Transverse colon (tissue), 4 donors: ENCODE measurements at regions not wholly inside any gene's neighbourhood (a gene's known extent, or its start where the extent isn't known, plus 50 kb on each side); places are given as distances from the start of the nearest gene placed in this dataset.

Source experiments
- DNase-seq: peaks from one replicate; pipeline ENCODE4 v3.0.0-alpha.2; 2019
- H3K27ac ChIP-seq, 4 donors: fragments of 200-600 bp; sonication (generic); 2 replicates each; pipeline ENCODE4 v1.5.1; 2016 to 2018; ENCODE audit warnings: inconsistent platforms in 4 of 4
- H3K27me3 ChIP-seq: fragments of 200-600 bp; sonication (generic); 2 replicates; pipeline ENCODE4 v1.5.1; 2017; ENCODE audit warnings: inconsistent platforms
- H3K36me3 ChIP-seq, 4 donors: fragments of 200-600 bp; sonication (generic); 2 replicates each; pipeline ENCODE4 v1.5.1; 2017 to 2019; ENCODE audit warnings: inconsistent platforms in 4 of 4
- H3K4me1 ChIP-seq, 4 donors: fragments of 200-600 bp; sonication (generic); 2 replicates each; pipeline ENCODE4 v1.5.1; 2017 to 2020; ENCODE audit warnings: inconsistent platforms in 4 of 4
- H3K4me3 ChIP-seq, 4 donors: fragments of 200-600 bp; sonication (generic); 1 replicate in 1 of 4; 2 replicates in 3 of 4; pipeline versions ENCODE4 v1.5.1 to v1.6.1; 2017 to 2019; ENCODE audit warnings: inconsistent platforms in 4 of 4
- H3K9me3 ChIP-seq, 2 donors: fragments of 200-600 bp; sonication (generic); 2 replicates each; pipeline ENCODE4 v1.5.1; 2017 to 2019; ENCODE audit warnings: inconsistent platforms in 2 of 2
- CTCF ChIP-seq, 5 experiments: fragments of 200-600 bp in 3 of 5; fragments of 450-650 bp in 2 of 5; sonication (generic) in 3 of 5; IDR thresholded peaks; 1 replicate in 2 of 5; 2 replicates in 3 of 5; pipeline ENCODE4 v1.5.1; 2016 to 2017; ENCODE audit warnings: antibody characterized with exemption in 5 of 5, inconsistent platforms in 3 of 5, mild to moderate bottlenecking in 2 of 5, moderate library complexity in 1 of 5
- EP300 ChIP-seq: sonication (generic); formaldehyde crosslinking; IDR thresholded peaks from one replicate; pipeline ENCODE4 v1.6.1; 2017; ENCODE audit warnings: antibody characterized with exemption, low read depth
- POLR2A ChIP-seq: fragments of 450-650 bp; IDR thresholded peaks from one replicate; pipeline ENCODE4 v1.6.1; 2016; ENCODE audit warnings: antibody characterized with exemption, mild to moderate bottlenecking, moderate library complexity
- POLR2AphosphoS5 ChIP-seq, 3 donors: sonication (generic); formaldehyde crosslinking; IDR thresholded peaks; one replicate each; pipeline ENCODE4 v1.6.1; 2016; ENCODE audit warnings: antibody characterized with exemption in 3 of 3
- WGBS, 2 donors: methylation state at CpG; one replicate each; pipeline ENCODE4 v1.1.5; 2018; ENCODE audit warnings: low coverage in 1 of 2; 5-methylcytosine and 5-hydroxymethylcytosine counted together
- in situ Hi-C, 4 donors: fragments of 200-750 bp; cut with MboI; loops; one replicate each; pipeline versions ENCODE4 v1.15.0 to v1.15.1; 2017; ENCODE audit warnings: low sequenced_read_pairs in 3 of 4, low pct_ligation_motif_present in 1 of 4, low pct_unique_long_range_greater_than_20kb in 1 of 4
- intact Hi-C: fragments of 100-400 bp; cut with DNase I; formaldehyde crosslinking; loops from one replicate; pipeline ENCODE4 v1.15.1; 2023; ENCODE audit warnings: low total_unique reads

GRCh38 chr2:34747643-34748042 is 1148.5 kb upstream of the FAM98A start:
- TF ChIP-seq POLR2AphosphoS5 (IDR thresholded peaks at IDR 0.05) (no peak), CTCF (IDR thresholded peaks at IDR 0.05) (no peak), POLR2A (no peak), EP300 (no peak)
- H3K27ac ChIP-seq: no peak overlapping the region
- H3K4me3 ChIP-seq: no peak overlapping the region
- WGBS, 2 donors: 49 to 86% methylated on average over 3 of the region's 3 CpGs
- in situ Hi-C loops: no loop called here
- DNase-seq: no peak
- H3K27me3 ChIP-seq: no peaks in the 10 kb centered on the region
- intact Hi-C loops: no loop called here
- no peaks in the 10 kb centered on the region for H3K36me3 ChIP-seq
- no peaks in the 10 kb centered on the region for H3K4me1 ChIP-seq
- no peaks in the 10 kb centered on the region for H3K9me3 ChIP-seq

- no peak for TF ChIP-seq EP300
- TF ChIP-seq POLR2AphosphoS5 (IDR thresholded peaks at IDR 0.05): no peak
- no peak for TF ChIP-seq POLR2A
- no peak for TF ChIP-seq CTCF (IDR thresholded peaks at IDR 0.05)
- WGBS, 2 donors: 30 to 66% methylated on average over 2 to 3 of the region's 3 CpGs
- H3K36me3 ChIP-seq: no peaks in the 10 kb centered on the region
- in situ Hi-C loops (no loop called here), intact Hi-C loops (no loop called here)
- no peaks in the 10 kb centered on the region for H3K4me1 ChIP-seq
- no peaks in the 10 kb centered on the region for H3K27me3 ChIP-seq
- no peak overlapping the region for H3K4me3 ChIP-seq
- no peak overlapping the region for H3K27ac ChIP-seq
- no peaks in the 10 kb centered on the region for H3K9me3 ChIP-seq
- no peak for DNase-seq
Measured at GRCh38 chr2:34738691-34739090, 1139.6 kb upstream of the FAM98A start.

- no peak overlapping the region for H3K4me3 ChIP-seq
- no peaks in the 10 kb centered on the region for H3K36me3 ChIP-seq
- no peak overlapping the region for H3K27ac ChIP-seq
- H3K27me3 ChIP-seq: no peaks in the 10 kb centered on the region
- 74 to 82% methylated on average over 3 of the region's 3 CpGs for WGBS, 2 donors
- no peaks in the 10 kb centered on the region for H3K9me3 ChIP-seq
- no peak for TF ChIP-seq POLR2A
- no peak for TF ChIP-seq CTCF (IDR thresholded peaks at IDR 0.05)
- no peak for TF ChIP-seq POLR2AphosphoS5 (IDR thresholded peaks at IDR 0.05)
- TF ChIP-seq EP300: no peak
- DNase-seq: no peak
- H3K4me1 ChIP-seq: no peaks in the 10 kb centered on the region
- intact Hi-C loops (no loop called here), in situ Hi-C loops (no loop called here)
Measured at GRCh38 chr2:34737146-34737545, 1138.0 kb upstream of the FAM98A start.

- Histone ChIP-seq H3K36me3 (no peaks in the 10 kb centered on the region), H3K4me3 (no peak overlapping the region), H3K27ac (no peak overlapping the region), H3K27me3 (no peaks in the 10 kb centered on the region), H3K9me3 (no peaks in the 10 kb centered on the region), H3K4me1 (no peaks in the 10 kb centered on the region)
- 80 to 87% methylated on average over 2 of the region's 2 CpGs for WGBS, 2 donors
- in situ Hi-C loops: no loop called here
- intact Hi-C loops: no loop called here
- TF ChIP-seq EP300 (no peak), POLR2A (no peak), CTCF (IDR thresholded peaks at IDR 0.05) (no peak), POLR2AphosphoS5 (IDR thresholded peaks at IDR 0.05) (no peak)
- no peak for DNase-seq
Measured at GRCh38 chr2:34736482-34736881, 1137.4 kb upstream of the FAM98A start.
